ENCODE measurements at regions not wholly inside any gene's neighbourhood (a gene's known extent, or its start where the extent isn't known, plus 50 kb on each side); places are given as distances from the start of the nearest gene placed in this dataset.

DNA sequence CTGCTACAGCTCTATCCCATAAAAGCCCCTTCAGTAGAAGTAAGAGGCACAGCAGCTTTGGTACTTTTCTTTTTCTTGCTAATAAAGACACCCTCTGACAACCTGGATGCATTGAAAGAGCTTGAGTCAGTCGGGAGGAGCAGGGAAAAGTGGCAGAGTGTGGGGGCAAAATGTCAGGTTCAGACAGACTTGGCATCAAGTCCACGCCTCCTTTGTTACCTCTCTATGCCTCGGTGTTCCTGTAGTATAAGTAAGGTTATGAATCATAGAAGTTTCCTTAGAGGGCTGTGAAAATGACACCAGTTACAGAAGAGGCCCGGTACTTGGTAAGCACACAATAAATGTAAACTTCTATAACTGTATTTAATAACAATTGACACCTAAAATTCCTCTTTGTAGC is 133.9 kb downstream of the ESM1 start:
- DNase-seq: no peak

DNA sequence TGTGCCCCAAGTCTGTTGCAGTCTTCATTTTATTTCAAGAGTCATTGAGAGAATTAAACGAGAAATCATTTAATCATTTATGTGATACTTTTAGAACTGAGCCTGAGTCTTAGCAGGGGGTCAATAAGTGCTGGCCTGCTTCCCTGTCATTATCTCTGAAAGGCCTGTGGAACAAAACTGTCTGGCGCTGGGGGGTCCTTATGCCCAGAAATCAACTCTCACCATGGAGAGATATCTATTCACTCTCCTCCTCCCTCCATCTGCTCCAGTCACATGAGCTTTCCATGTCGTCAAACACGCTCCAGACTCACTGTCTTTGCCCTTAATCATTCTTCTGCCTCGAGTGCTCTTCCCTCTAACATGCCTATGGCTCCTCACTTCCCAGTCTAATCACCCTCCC is 136.8 kb downstream of the ESM1 start:
- no peak for DNase-seq

DNA sequence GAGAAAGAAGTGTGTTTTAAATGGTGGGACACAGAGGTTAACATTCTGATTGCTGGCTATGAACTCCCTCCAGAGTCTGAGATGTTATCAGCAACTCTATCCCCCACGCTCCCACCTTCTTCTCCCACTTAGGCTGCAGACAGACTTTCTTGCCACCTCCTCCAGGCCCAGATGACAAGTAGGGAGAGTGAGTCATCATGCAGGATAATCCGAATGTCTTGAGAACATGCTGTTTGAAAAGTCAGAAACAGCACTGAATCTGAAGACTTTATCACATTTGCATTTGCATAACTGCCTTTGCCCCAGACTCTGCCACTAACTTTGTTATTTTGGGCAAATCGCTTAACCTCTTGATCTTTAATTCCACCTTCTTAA is 139.8 kb downstream of the ESM1 start:
- no peak for DNase-seq

DNA sequence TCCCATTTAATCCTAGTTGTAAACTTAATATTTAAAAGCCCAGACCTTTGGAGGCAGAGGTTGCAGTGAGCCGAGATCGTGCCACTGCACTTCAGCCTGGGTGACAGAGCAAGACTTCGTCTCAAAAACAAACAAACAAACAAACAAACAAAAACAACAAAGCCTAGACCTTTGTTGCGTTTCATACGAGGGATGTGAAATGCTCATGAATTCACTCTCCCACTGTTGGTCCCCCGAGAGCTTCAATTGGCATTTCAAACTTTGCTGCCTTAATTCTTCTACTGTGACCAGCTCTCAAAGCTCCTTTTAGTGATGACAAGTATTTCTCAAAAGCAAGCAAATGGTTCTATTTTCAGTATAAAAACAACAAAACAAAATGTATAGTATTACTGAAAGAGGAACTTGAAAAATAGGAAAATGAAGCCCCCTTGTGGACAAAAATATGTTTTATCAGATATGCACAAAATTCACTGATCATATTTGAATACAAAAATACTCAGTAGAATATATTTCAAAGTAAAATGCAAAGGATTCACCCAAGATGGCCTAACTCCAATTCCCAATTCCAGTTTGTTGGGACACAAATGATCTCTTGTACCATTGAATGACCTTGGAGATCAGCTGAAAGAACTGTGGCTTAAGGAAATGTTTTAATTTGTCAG is 140.4 kb downstream of the ESM1 start:
- peak in 1 of 2 experiments; percentile 43 for DNase-seq

DNA sequence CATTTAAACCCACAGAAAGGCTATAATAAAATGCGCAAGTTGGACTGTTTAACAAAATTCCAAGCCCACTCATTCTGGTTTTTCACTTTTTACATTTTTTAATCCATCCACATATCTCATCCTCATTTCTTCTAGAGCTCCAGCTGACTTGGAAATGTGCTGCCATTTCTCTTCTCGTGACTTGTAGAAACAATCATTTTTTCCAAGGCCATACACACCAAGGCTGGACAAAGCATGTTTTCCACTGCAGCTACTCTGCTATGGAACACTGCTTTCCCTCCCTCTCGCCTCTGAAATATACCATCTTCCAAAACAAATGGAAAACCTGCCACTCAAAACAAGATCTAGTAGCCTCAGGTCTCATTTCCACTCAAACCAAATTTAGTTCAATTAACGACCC is 141.1 kb downstream of the ESM1 start:
- no peak for DNase-seq

DNA sequence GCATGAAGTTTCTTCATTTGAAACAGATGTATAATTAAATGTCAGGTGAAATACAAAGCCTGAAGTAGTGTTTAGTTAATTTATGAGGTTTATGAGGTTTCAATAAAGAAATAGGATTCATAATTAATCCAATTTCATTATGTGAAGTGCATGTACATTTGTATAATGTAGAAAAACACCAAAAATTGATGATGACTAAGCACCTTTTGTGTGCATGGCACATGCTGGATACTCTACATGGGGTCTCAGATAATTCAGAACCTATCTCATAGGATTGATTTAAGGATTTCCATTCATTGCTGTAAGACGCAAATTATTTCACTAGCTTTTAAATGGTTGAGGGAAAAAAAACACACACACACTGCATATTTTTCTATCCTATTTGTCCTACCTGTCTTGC is 143.9 kb downstream of the ESM1 start:
- no peak for DNase-seq

DNA sequence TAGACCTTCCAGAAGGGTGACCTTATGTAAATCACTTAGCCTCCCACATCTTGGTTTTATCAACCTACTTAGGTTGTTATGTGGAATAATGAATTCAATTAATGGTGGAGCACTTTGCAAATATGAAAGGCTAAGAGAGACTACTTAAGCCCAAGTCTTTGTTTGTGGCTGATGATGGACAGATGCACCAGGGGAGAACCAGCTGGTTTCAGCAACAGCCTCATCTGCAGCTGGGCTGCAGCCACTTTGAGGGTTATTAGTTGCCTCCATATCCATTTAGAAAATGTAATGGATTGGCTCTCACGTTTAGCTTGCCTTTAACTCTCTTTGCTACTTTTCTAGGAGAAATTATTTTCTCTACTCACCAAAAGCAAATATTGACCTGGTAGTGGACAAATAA is 146.6 kb downstream of the ESM1 start:
- DNase-seq: no peak

DNA sequence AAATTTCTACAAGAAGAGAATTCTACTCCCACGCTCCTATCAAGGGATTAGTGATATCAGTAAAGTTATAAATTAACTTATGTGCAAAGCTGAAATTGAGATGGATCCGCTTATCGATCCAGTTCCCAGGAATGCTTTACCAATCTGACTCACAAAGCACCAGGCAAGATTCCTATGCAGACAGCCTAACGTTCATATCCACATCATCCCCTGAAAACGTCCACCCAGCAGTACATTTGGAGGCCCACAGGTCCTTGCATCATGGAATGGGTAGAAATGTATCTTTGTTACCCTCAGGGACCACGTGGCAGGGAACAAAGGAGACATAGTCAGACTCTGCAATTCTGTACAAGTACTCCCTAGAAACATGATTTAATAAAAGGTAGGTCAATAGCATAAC is 147.4 kb downstream of the ESM1 start:
- no peak for DNase-seq

DNA sequence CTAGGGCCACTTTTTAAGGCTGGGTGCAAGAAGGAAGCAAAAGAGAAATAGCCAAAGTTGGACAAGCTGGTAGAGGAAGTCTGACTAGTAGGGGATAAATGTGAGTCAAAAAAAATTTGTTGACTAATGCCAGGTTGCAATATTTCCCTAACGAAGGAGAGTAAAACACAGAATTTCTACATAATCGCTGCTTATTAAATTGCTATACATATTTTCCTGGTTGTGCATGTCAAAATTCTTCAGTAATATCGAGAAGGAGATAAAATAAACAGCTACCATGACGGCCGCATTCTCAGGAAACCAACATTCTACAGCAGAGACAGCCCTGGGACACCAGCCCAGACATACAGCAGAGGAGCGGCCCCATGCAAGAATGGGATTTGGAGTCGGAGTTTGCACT is 148.3 kb downstream of the ESM1 start:
- DNase-seq: no peak

DNA sequence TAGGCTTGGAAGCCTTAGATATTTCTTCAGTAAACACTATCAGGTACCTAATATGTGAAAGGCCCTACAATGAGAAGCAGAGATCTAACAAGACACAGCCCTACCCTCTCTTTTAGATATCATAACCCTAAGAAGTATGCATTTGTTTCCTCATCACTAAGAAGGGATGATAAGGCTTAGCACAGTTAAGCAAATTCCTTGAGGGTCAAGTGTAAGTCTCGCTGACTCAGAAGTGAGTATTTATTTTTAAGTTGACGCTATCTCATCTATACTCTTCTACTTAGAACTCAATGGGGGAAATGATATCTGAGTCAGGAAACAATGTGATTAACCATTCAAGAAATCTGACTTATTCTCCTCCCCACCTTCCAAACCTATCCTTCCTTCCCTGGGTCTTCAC is 149.7 kb downstream of the ESM1 start:
- no peak for DNase-seq

DNA sequence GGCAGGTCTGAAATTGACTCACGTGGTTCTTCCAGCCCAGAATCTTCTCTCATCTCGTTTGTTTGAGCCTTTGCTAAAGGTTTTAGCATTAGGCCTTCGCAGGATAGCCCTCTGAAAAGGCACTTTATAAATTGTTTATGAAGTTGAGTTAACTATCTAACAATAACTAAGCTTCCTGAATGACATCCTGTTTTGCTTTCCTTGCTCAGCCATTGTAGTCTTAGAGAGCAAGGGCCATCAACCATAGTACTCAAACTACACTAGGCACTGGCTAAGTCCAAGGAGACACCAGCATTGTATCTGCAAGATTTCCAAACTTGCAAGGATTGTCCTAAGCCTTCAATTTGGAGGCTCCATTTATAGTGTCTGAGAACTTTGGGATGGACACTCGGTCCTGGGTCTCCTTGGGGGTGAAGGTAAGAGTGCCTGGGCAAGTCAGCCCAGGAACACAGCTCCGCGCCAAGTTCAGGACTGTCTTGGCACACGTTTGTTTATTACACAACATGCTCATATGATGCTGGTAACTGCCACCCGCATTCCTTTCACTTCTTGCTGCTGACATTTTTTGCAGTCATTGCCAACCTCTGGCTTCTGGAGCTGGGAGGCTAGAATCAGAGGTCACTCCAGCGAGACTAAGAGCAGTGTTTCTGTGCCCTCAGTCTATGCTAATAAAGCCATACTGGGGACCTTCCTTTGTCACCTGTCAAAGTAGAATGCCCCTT is 151.1 kb downstream of the ESM1 start:
- DNase-seq: no peak

DNA sequence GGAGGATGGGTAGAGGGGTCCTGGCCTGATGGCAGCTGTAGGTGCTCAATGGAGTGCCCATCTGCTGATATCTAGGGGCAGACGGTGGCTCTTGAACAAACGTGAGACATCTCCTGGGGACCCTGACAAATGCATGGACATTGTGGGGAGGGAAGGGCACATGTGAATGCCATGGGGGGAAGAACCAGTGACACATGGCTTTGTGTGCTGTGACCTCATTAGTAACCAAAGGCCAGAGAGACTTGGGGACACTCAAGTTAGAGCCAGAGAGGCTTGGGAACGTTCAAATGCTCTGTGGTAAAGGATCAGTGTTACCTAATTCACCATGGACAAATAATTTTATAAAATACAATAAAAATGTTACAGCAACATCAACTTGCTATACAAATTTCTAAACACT is 151.8 kb downstream of the ESM1 start:
- no peak for DNase-seq

DNA sequence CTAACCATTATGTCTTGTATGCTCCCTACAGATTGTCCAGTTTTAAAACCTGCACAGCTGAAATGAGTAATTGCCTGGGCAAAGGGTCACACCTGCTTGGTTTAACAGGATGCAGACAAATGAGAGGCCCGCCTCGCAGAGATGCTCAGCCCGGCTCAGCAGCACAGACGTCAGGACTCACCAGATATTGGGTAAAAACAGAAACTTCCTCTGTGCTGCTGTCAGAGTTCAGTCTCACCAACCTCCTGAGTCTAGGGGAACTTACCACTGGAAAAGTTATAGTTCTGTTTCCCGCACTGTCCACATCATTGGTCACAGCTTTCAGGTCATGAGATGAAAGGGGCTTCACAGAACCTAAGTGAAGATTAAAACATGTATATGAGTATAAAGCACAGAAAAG is 152.5 kb downstream of the ESM1 start:
- no peak for DNase-seq

DNA sequence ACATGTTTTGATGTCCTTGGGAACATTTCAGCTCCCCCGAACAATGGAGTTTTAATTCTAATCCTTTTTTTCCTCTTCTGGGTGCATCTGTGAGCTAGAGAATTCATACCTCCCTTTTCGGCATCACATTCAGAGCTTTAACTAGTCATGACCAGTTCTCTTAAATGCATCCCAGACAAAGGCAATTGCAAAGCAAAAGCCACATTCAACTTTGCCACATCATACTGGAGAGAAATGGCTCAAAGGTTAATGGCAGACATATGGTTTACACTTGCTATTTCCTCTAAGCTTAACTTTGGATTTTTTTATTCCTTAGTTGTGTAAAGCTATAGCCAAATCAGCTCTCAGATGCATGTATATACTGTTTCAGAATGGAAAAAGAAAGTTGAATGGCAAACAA is 153.3 kb downstream of the ESM1 start:
- DNase-seq: no peak

DNA sequence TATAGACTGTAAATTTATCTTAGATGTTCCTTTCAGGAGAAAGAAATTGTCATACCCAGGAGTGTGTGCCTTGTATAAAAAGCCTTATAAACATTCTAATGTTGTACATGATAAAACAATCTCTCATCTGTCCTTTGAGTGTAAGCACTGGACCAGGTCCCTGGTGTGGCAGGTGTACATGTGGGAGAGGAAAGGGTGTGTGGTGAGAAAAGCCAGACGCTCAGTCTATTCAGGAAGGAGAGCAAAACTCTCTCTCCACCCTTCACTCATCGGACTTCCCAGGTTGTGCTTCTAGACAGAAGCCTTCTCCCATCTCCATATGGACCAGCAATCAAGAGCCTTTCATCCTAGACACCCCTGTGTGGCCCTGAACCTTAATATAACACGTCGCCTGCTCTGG is 154.2 kb downstream of the ESM1 start:
- DNase-seq: no peak

DNA sequence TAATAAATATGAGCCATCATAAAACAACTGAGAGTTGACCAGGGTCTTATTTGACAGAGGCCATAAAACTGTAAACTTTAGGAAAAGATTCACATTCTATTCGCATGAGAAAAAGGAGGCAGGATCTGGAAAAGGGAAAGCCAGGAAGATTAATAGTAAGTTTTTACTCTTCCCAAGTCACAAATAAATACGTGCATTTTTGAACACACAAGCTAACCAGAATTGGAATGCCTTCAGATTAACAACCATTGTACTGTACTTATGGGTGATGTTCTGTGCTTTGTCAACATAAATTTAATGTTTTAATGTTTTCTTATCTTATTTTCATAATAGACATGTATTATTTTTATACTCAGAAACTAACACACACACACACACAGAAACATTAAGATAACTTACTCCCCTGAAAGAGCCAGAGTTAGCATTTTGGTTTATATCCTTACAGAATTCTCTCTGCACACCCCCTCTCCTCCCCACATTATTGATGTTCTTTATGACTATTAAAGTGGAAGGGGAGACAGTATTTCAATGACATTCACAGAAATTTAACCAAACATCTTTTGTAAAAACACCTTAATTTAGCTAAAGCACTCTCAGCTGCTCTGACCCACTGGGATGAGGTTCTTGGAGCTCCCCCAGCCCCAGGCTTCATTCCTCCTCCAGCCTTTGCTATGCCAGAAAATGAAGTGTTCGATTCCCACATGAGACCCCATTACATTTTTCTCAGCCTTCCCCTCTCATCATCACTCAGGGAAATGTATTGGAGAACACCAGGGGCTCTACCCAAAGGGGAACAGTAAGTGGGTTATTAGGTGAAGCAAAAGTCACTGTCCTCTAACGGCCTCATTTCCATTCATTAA is 155.5 kb downstream of the ESM1 start:
- DNase-seq: no peak

DNA sequence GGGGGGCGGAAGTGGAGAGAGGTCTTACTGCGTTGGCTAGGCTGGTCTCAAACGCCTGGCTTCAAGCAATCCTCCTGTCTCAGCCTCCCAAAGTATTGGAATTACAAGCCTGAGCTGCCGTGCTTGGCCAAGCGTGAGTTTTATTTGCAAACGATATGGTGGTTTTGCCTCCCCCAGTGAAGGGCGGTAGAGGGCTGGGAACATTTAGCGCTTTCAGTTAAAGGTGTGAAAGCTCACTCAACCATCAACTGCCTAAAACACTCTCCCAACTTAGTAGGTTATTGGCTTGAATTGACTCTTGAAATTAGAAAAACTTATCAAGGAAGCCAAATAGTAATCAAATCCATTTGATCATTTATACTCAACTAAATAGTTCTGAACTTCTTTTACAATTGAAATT is 156.3 kb downstream of the ESM1 start:
- DNase-seq: no peak

DNA sequence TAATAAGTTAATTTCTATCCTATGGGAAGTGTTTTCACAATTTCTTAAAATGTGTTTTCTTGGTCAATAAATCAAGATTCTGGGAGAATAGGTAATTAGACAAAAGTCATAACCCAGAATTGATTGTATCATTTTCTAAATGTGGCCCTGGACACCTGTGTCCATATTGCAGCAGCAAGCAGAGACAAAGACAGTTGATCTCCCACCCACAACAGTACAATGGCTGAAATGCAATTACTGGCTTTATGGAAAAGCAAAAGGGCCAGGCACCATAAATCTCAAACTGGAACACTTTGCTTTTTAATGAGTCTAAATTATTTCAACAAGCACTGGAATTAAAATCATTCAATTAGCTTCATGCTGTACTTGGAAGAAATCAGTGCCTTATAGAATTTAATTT is 157.2 kb downstream of the ESM1 start:
- no peak for DNase-seq

DNA sequence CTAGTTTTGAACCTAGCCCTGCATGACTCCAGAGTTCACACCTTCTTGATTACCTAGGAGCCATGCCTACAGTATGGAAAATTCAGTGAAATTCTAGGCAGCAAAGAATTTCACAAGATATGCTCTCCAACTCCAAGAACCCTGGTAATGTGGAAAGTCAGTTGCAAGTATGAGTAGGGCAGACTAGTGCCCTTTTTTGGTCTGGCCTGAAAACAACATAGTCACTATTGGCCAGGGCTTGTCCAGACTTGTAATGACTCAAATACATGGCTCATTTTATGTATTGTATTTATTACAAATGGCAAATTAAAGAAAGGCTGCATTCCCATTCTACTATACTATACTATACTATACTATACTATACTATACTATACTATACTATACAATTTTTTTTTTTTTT is 160.4 kb downstream of the ESM1 start:
- no peak for DNase-seq

DNA sequence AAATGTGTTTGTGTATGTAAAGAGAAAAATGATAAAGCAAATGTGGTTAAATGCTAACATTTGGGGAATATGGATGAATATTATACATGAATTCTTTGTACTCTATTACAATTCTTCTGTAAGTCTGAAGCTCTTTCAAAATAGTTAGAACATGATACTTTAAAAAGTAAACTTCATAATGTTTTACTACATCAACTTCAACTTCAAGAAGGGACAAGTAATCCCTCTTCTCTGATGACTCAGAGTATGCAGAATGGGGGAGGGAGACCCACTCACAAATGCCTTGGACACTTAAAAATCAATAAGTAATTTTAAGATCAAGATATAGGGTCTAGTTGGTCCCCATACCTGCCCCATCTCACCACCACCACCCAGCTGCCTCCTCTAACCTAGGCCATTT is 162.4 kb downstream of the ESM1 start:
- no peak for DNase-seq

DNA sequence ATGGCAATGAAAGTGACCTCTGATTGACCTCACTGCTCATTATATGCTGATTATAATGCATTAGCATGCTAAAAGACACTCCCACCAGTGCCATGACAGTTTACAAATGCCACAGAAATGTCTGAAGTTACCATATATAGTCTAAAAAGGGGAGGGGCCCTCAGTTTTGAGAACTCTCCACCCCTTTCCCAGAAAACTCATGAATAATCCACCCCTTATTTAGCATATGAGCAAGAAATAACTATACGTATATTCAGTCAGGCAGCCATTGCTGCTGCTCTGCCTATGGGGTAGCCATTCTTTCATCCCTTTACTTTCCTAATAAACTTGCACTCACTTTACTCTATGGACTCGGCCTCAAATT is 163.1 kb downstream of the ESM1 start:
- no peak for DNase-seq

DNA sequence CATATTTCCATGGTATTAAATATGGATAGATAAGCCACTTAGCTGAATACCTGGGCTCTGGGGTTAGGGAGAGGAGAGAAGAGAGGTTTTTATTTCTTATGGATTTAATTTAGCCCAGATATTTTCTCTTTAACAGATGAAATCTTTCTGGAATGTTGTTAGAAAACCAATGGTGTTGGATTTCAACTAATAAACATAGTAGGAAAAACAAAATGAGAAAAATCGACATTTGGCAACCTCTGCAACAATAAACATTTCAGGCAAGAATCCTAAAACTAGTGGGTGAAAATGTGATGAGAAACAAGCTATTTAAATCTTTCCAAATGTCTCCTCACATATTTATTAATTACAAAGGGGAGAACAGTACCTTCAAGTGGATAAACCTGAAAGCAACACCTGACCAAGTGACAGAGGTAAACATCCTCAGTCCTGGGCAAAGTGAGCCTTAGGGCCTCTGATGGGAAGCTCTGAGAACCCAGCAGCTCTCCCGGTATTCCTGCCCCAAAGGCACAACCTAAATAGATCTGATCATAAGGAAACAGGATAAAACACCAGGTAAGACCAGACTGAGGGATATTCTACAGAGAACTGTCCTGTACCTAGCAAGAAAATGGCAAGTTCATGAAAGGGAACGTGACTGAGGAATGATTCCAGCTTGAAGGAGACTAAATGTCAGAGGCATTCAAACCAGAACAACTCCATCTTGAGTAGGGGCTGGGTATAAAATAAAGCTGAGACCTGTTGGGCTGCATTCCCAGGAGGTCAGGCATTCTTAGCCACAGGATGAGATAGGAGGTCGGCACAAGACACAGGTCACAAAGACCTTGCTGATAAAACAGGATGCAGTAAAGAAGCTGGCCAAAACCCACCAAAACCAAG is 163.7 kb downstream of the ESM1 start:
- no peak for DNase-seq
